ENCODE measurements at regions not wholly inside any gene's neighbourhood (a gene's known extent, or its start where the extent isn't known, plus 50 kb on each side); places are given as distances from the start of the nearest gene placed in this dataset.

GRCh38 chr5:26310415-26310814 is 728.0 kb downstream of the CDH9 start:
- TF ChIP-seq POLR2A (IDR thresholded peaks at IDR 0.05; ENCODE audit: low read depth, low read length): no peak
- TF ChIP-seq MXI1 (IDR thresholded peaks at IDR 0.05; ENCODE audit: low read depth, low read length): no peak
- TF ChIP-seq RFX5 (IDR thresholded peaks at IDR 0.05; ENCODE audit: low read depth, low read length): no peak
- TF ChIP-seq SUZ12 (IDR thresholded peaks at IDR 0.05; ENCODE audit: unreplicated experiment): no peak
- no peak for TF ChIP-seq CTCF (IDR thresholded peaks at IDR 0.05 in 2 of 3, conservative IDR thresholded peaks at IDR 0.05 in 1 of 3; ENCODE audit: control insufficient read depth in 2 of 3, extremely low read depth in 1 of 3, insufficient read depth in 1 of 3, low read depth in 3 of 3, low read length in 3 of 3)
- no peak for TF ChIP-seq ZBTB4 (CRISPR knock-in tag; IDR thresholded peaks at IDR 0.05)
